EH (cell line): ENCODE measurements at regions not wholly inside any gene's neighbourhood (a gene's known extent, or its start where the extent isn't known, plus 50 kb on each side); places are given as distances from the start of the nearest gene placed in this dataset.

Source experiments
- DNase-seq: peaks from one replicate; pipeline ENCODE4 v3.0.0-alpha.2; 2015; ENCODE audit warnings: low read depth

DNA sequence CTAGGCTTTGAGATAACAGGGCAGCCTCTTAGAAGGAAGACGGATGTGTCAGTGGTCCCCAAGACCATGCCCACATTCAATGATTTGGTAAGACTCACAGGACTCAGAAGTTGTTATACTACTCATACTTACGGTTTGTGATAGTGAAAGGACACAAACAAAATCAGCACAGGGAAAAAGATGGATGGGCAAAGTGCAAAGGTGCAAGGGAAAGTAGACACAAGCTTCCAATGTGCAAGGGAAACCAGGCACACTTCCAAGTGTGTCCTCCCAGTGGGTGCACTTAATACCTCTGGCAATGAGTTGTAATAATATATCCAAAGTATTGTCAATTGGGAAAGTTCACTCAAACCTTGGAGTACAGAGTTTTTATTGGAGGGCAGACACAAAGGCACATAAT is 53.8 kb upstream of the VCX start:
- no peak for DNase-seq

DNA sequence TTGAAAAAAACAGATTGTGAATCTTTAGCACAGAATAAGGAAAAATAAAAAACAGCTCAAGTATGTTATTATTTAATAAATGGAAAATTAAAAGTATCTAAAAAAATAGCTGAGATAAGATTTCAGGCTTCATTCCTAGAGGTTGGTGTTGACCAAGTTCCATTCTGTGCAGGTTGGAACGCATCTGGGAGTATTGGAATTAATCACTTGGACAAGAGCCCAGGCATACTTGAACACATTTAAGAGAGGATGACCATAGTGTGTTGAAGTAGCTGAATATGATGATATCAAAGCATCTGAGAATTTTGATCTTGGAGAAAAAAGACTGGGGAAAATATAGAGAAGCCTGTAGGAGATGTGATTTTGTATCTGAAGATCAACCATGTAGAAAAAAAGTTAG is 54.6 kb upstream of the VCX start:
- no peak for DNase-seq

- no peak for DNase-seq
Measured at GRCh38 chrX:7787714-7788113, 55.3 kb upstream of the VCX start.

- no peak for DNase-seq
Measured at GRCh38 chrX:7784580-7784979, 58.4 kb upstream of the VCX start.

DNA sequence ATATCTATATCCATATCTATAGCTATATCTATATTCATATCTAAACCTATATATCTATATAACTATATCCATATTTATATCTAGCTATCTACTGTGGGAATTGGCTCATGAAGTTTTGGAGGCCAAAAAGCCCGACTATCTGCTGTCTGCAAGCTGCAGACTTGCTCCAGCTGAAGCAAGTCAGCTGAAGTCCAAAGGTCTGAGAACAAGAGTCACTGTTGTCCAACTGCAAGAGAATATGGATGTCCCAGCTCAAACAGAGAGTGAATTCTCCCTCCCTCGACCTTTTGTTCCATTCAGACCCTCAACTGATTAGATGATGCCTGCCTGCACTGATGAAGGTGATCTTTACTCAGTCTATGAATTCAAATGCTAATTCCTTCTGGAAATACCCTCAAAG is 63.3 kb upstream of the VCX start:
- DNase-seq, result no peak

DNA sequence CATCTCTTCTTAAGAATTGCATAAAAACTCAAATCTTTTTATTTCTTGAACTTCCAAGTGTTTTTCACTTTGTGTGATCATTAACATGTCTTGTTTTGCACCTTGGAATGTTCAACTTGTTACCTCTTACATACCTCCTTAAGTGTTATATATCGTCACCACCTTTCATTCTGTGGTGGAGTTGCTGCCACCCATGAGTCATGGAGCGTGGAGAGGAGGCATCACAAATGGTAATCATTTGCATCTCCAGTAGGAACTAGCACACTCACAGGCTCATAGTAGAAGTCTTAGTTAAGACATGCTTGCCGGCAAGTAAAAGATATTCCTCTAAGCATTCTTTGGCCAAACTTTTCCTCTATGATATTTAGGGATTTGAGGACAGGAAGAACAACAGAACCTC is 67.0 kb upstream of the VCX start:
- DNase-seq, result no peak

DNA sequence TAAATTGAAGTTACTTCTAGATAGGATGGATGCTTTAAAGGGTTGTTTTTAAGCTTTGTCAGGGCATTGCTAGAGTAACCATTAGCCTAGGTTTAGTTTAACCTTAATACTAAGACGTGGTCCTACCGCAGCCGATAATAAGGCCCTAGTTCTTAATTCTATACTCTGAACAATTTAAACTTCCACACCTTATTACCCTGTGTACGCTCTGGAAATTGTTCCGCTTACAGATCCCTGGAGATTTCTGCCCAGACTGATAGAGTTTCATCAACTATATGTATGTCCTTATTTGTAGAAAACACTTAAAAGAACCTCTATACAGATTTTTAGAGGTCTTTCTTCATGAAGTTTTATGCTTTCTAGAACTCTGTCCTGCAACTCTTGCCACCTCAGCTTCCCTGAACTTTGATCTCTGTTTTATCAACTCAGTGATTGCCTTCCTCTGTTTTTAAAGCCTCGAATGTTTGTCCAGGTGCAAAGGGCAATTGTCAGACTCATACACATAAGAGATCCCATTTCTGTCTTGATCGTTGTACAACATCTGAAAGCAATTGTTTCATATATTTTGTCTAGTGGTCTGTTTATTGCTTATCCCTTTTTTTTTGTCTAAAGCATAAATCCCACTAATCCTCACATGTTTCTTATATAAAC is 71.1 kb upstream of the VCX start:
- DNase-seq, result no peak

DNA sequence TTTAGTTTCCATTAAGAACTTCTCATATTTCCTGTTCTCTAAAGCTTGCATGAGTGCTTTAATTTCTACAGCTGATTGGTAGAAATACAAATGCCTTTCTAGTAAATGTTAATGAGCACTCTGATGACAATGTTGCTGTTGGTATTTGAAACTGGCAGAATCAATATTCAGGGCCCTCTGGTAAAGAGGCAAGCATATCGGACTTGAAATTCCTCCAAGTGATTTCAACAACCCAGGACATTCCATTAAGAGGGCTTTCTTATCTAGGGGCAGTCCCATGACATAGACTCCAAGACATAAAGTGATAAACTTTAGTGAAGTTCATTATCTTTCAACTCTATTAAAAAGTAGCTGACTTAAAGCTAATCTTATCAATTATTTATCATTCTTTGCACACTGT is 83.1 kb upstream of the VCX start:
- DNase-seq, result no peak

- DNase-seq, result peak; percentile 8
Measured at GRCh38 chrX:7746856-7747255, 96.1 kb upstream of the VCX start.

- DNase-seq, result no peak
Measured at GRCh38 chrX:7730071-7730470, 112.9 kb upstream of the VCX start.

DNA sequence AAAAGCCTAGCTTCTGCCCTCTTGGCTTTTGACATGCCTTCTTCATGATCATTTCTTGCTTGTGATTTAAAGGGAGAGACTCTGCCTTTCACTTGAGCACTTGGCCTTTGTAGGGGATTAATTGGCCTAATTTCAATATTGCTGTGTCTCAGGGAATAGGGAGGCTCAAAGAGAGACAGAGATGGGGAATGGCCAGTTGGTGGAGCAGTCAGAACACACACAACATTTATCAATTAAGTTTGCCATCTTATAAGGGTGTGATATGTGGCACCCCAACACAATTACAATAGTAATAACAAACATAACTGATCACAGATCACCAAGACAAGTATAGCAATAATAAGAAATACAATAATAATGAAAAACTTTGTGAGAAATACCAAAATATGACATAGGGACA is 122.5 kb upstream of the VCX start:
- no peak for DNase-seq

DNA sequence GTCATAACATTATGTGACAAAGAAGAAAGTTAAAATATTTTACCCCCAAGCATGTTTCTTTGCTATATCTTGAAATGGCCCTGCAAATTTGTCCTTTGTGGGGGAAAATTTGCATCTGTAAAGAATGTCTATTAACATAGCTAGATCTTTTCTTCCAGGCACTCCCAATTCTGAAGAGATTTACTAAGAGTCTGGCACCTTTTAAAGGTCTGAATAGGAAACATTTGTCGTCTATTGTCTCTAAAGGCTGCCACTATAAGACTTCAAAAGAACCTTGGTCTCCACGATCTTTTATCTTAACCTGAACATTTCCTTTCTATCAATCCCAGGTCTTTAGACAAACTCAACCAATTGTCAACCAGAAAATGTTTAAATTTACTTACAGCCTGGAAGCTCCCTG is 128.6 kb upstream of the VCX start:
- no peak for DNase-seq

DNA sequence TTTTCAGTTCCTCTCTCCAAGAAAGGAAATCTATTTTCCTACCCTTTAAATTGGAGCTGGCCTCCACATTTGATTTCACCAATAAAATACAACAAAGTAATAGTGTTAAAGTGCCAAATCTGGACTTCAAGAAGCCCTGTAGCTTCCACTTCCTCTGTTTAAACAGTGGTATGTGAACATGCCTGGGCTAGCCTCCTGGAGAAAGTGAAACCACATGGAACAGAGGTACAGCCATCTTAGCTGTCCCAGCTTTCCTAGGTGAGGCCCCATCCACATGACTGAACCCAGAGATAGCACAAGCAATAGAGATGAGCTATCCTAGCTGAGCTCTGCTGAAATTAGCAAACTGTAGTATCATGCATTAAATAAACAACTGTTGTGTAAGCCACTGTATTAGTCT is 131.8 kb upstream of the VCX start:
- peak; percentile 1 for DNase-seq

- no peak for DNase-seq
Measured at GRCh38 chrX:7709845-7710244, 133.1 kb upstream of the VCX start.

- DNase-seq, result peak; percentile 1
Measured at GRCh38 chrX:7706032-7706431, 136.9 kb upstream of the VCX start.

GRCh38 chrX:7704205-7704604 is 138.8 kb upstream of the VCX start:
- no peak for DNase-seq

- no peak for DNase-seq
Measured at GRCh38 chrX:7698248-7698647, 144.7 kb upstream of the VCX start.

DNA sequence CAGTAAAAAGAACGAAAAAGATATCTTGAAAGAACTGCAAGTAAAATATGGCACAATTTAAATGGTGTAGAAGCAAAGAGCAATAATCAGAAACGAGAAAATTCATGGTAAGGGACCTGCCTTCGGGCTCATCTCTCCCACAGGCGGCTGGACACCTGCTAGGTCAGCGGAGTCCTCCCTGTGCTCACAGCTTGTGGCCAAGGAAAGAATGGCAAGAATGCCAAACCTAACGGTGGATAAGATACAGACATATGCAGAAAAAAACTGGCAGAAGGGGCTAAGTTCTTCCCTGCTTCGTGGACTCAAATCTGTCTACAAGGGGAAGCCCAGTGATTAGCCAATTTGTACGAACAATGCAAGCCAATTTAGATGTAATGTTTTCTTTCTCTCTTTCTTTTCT is 152.1 kb upstream of the VCX start:
- no peak for DNase-seq

- no peak for DNase-seq
Measured at GRCh38 chrX:7689791-7690412, 153.1 kb upstream of the VCX start.

GRCh38 chrX:7680181-7680580 is 162.8 kb upstream of the VCX start:
- no peak for DNase-seq

DNA sequence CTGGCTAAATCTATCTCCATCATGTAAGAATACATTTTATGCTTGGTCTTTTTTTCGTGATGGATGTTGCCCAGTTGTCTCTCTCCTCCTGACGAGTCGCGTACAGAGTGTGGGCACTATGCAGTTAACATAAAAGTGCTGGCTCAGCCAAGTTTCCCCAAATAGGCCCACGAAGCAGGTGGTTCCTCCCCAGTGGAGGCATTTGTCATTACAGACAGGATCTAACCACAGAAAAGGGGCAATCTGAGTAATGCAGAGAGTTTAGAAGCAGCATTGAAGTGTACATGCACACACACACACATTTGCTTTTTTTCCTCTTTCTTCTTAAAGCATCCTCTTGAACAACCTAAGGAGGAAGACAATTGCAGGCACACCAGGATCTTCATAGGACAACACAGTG is 188.7 kb upstream of the VCX start:
- no peak for DNase-seq

DNA sequence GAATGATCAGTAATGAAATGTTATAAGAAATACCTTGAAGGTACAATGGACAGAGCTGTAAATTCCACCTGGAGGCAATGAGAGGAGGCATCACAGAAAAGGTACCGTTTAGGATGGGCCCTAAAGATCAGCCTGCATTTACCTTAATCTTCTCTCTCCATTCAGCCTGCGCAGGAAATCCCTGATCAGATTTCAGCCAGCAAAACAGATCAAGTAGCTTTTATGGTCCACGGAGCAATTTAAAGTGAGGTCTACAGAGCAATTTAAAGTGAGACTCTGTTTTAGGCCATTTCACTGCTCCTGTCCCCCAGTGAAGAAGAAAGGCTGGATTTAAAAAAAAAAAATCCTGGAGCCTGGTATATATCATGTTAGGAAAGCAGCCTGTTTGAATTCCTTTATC is 195.1 kb upstream of the VCX start:
- no peak for DNase-seq

DNA sequence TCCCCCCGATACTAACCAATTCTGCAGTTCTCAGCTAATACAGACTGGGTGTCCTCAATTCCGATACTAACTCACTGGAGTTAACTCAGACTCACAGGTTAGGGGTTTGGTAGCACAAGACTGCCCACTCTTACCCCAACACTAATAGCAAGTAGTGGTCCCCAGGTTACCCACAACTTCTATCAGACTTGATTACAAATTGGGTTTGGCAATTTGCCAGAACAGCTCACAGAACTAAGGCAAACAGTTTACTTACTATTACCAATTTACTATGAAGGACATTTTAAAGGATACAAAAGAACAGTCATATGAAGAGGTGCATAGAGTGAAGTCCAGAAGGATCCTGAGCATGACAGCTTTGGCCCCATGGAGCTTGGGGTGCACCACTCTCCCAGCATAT is 201.8 kb upstream of the VCX start:
- DNase-seq, result no peak

DNA sequence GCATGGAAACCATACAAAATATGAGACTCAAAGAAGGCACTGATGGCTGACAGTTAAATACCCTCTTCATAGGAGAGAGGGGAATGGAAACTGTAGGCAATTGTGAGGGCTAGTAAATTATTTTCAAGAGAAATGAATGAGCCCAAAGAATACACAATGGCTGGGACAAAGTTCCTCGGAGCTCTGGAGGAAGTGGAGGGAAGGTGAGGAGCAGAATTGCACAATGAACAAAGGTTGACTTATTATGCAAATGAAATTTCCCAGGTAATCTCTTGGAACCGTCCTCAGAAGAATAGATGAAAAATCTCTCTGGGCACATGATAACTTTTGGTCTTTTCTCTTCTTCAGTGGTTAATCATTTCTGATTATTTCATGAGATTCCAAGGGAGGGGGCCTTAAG is 202.6 kb upstream of the VCX start:
- no peak for DNase-seq
